Tibial nerve (tissue), 3 donors: ENCODE measurements at regions not wholly inside any gene's neighbourhood (a gene's known extent, or its start where the extent isn't known, plus 50 kb on each side); places are given as distances from the start of the nearest gene placed in this dataset.

Experiments used
- CTCF ChIP-seq, 5 experiments: fragments of 200-600 bp in 3 of 5; fragments of 450-650 bp in 2 of 5; sonication (generic) in 3 of 5; IDR thresholded peaks; one replicate each; pipeline ENCODE4 v1.5.1; 2016 to 2019; ENCODE audit warnings: antibody characterized with exemption in 5 of 5, mild to moderate bottlenecking in 3 of 5, moderate library complexity in 2 of 5
- POLR2A ChIP-seq, 2 donors: fragments of 450-650 bp; IDR thresholded peaks; one replicate each; pipeline ENCODE4 v1.6.1; 2017; ENCODE audit warnings: antibody characterized with exemption in 2 of 2, mild to moderate bottlenecking in 2 of 2, moderate library complexity in 2 of 2

DNA sequence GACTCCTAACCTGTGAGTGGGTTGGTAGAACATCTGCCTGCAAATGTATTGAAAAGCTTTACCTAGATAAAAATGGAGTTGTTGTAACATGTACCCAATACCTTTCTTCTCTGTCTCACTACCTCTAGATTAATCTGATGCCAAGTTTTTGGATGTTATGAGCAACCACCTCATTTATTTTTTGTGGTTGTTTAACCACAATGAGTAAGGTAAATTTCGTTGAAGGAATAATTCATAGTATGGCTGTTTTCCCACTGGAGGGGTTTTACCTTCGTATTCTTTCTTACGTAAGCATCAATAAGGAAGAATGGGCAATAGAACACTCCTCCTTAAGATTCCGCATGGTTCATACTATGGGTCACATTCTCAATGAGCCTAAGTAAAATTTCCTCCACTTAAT is 165.4 kb downstream of the CDH26 start:
- no peak for TF ChIP-seq CTCF (IDR thresholded peaks at IDR 0.05)
- TF ChIP-seq POLR2A (IDR thresholded peaks at IDR 0.05): no peak
